Bronchial epithelial cell (primary cell): ENCODE measurements at regions not wholly inside any gene's neighbourhood (a gene's known extent, or its start where the extent isn't known, plus 50 kb on each side); places are given as distances from the start of the nearest gene placed in this dataset.
"Not testable (repeated sequence)": the region's sequence is repeated elsewhere in the genome, so short reads cannot be mapped to it uniquely, and the experiment has no call there.

Source experiments
- DNase-seq: peaks from one replicate; pipeline ENCODE4 v3.0.0-alpha.2; 2010; ENCODE audit warnings: low read depth
- FAIRE-seq: peaks from 2 replicates; lab custom pipeline; 2011; peaks lifted over from hg19 to GRCh38; lab: Jason Lieb, UNC
- H3K27me3 ChIP-seq: 2 replicates; pipeline ENCODE4 v1.5.1; 2011; ENCODE audit warnings: low read length; ENCODE audit not compliant: control insufficient read depth, insufficient read depth
- H3K36me3 ChIP-seq: 2 replicates; pipeline ENCODE4 v1.5.1; 2011; ENCODE audit warnings: low read length; ENCODE audit not compliant: control insufficient read depth, insufficient read depth
- H3K4me3 ChIP-seq: 2 replicates; pipeline ENCODE4 v1.5.1; 2011; ENCODE audit warnings: mild to moderate bottlenecking, low read depth, low read length, control low read depth
- TF ChIP-seq, protein P1 (sequence below): IDR thresholded peaks from 2 replicates; pipeline ENCODE4 v1.5.1; 2011; ENCODE audit warnings: mild to moderate bottlenecking, moderate library complexity, low read length, control low read depth, inconsistent platforms; ENCODE audit not compliant: insufficient read depth, severe bottlenecking

DNA sequence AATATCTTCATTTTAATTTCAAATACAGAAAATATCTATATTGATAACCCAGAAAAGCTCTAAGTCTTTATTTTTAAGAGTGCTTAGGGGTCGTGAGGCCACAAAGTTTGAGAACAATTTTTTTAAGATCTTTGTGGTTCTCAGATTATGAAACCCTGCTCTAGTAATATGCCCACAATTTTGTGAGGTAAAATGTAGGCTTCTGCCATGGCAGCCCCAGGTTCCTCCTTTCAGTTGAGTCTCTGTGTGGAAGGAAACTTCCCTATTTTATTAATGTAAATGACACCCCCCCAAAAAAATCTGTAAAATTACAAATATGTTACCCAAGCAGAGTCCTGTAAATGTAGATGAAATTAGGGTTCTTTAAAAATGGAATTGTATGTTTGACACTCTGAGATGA lies 600.5 kb downstream of the SATB2 start:
- DNase-seq (no peak), FAIRE-seq (no peak)
- Histone ChIP-seq H3K27me3 (no peaks in the 10 kb centered on the region), H3K4me3 (no peak overlapping the region), H3K36me3 (no peaks in the 10 kb centered on the region)
- TF ChIP-seq, protein P1, sequence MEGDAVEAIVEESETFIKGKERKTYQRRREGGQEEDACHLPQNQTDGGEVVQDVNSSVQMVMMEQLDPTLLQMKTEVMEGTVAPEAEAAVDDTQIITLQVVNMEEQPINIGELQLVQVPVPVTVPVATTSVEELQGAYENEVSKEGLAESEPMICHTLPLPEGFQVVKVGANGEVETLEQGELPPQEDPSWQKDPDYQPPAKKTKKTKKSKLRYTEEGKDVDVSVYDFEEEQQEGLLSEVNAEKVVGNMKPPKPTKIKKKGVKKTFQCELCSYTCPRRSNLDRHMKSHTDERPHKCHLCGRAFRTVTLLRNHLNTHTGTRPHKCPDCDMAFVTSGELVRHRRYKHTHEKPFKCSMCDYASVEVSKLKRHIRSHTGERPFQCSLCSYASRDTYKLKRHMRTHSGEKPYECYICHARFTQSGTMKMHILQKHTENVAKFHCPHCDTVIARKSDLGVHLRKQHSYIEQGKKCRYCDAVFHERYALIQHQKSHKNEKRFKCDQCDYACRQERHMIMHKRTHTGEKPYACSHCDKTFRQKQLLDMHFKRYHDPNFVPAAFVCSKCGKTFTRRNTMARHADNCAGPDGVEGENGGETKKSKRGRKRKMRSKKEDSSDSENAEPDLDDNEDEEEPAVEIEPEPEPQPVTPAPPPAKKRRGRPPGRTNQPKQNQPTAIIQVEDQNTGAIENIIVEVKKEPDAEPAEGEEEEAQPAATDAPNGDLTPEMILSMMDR = no peak

DNA sequence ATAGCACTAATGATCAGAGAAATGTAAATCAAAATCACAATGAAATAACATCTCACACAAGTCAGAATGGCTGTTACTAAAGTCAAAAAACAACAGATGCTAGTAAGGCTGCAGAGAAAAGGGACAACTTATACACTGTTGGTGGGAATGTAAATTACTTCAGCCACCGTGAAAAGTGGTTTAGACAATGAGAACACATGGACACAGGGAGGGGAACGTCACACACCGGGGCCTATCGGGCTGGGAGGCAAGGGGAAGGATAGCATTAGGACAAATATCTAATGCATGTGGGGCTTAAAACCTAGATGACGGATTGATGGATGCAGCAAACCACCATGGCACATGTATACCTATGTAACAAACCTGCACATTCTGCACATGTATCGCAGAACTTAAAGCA lies 602.0 kb downstream of the SATB2 start:
- H3K4me3 ChIP-seq, H3K36me3 ChIP-seq, DNase-seq, H3K27me3 ChIP-seq, FAIRE-seq: not testable (repeated sequence)

DNA sequence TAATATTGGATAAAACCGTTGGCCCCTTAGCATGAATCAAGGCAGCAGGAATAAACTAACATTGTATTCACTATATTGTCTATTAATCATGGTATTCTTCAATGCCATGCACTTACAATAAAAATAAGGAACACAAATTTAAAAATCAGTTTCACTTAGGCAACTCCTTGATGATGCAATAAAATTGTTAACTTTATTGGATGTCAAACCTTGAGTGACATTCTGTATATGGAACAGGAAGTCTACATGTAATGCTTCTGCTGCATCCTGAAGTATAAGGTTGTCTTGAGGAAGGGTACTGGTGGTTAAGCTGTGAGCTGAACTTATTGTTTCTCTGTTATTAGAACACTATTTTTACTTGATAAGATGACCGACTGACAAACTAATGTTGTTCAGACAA lies 605.5 kb downstream of the SATB2 start:
- Histone ChIP-seq H3K36me3 (no peaks in the 10 kb centered on the region), H3K4me3 (no peak overlapping the region), H3K27me3 (no peaks in the 10 kb centered on the region)
- no peak for FAIRE-seq
- DNase-seq = no peak
- TF ChIP-seq, protein P1 = no peak

DNA sequence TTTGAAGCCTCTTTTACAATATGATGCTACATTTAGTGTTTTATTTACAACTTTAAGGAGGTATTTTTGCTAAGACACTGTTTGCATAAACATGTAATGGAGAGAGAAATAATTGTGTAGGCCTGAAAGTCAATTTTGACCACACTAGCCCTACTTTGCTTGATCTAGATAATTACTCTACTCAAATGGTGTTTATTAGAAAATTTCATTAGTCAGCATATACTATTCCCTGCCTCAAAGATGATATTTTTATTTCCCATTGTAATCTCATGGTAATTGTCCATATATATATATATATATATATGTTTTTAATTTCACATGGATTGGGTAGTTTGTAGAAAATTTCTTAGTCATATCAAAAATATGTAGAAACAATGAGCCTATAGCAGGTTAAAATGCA lies 632.2 kb downstream of the SATB2 start:
- Histone ChIP-seq H3K27me3 (no peaks in the 10 kb centered on the region), H3K4me3 (no peak overlapping the region), H3K36me3 (no peaks in the 10 kb centered on the region)
- DNase-seq (no peak), FAIRE-seq (no peak)
- TF ChIP-seq, protein P1 = no peak

DNA sequence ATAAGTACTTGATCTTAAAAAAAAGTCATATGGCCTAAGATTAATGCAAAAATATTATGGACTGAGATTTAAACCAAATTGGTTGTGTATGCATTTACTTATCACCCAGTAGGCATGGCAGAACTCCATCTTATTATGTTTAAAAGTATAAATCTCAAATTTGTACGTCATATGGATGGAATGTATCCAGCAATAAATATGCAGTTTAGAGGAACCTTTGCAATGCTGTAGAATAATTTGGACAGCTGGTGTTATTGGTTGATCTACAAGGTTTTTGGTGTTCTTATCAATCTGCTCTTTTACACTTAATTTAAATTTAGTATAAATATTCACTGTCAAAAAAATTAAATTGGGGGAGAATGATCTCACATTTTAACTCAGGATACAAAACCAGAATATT lies 640.2 kb downstream of the SATB2 start:
- no peaks in the 10 kb centered on the region for H3K27me3 ChIP-seq
- no peak for FAIRE-seq
- DNase-seq = no peak
- no peaks in the 10 kb centered on the region for H3K36me3 ChIP-seq
- H3K4me3 ChIP-seq = no peak overlapping the region
- TF ChIP-seq, protein P1 = no peak

DNA sequence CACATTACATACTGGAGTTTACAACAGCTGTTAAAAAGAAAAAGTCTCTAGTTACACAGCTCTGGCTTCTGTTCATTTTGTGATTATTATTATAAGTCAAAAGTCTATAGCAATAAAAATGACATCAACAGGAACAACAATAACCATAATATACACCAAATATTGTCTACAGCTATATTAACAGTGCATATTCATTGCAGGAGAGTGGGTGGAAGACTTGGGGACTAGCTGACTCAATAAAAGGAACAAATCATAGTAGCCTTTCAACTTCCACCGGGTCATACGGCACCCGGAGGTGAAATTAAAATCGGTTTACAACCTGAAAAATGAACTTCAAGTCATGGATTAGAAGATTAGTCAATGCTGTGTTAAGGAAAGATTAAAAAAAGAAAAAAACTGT lies 642.1 kb downstream of the SATB2 start:
- no peaks in the 10 kb centered on the region for H3K36me3 ChIP-seq
- no peak overlapping the region for H3K4me3 ChIP-seq
- no peaks in the 10 kb centered on the region for H3K27me3 ChIP-seq
- DNase-seq (no peak), FAIRE-seq (no peak)
- TF ChIP-seq, protein P1 = no peak
